GM13977 (cell line): ENCODE measurements at regions not wholly inside any gene's neighbourhood (a gene's known extent, or its start where the extent isn't known, plus 50 kb on each side); places are given as distances from the start of the nearest gene placed in this dataset.

Experiments
- DNase-seq: peaks from one replicate; pipeline ENCODE4 v3.0.0; 2012; ENCODE audit warnings: low spot score
- in situ Hi-C: fragments of 300-500 bp; cut with MboI; formaldehyde crosslinking; loops from one replicate; pipeline ENCODE4 v1.12.0; 2022; ENCODE audit warnings: low sequenced_read_pairs, low pct_unique_long_range_greater_than_20kb, mixed read lengths, inconsistent platforms; ENCODE audit not compliant: unreplicated experiment
- TF ChIP-seq, protein P1 (sequence below): IDR thresholded peaks from 2 replicates; pipeline ENCODE4 v1.5.1; 2012; ENCODE audit warnings: mild to moderate bottlenecking, control low read depth; ENCODE audit not compliant: insufficient read depth; ENCODE audit errors: extremely low read depth, missing control alignments

DNA sequence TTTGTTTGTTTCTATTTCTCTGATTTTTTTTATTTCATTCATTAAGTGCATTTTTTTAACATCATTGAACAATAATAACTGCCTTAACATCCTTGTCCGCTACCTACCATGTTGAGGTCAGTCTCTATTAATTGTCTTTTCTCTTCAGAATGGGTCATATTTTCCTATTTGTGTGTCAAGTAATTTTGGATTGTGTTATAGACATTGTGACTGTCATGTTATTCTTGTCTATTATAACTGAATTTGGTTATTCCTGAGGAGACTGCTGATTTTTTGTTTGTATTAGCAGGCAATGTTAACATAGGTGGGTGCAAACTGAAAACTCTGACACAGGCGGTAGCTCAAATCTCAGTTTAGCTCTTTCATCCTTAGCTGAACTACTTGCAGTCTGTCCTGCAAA lies 169.9 kb downstream of the DICER1 start:
- in situ Hi-C loops, result no loop called here
- TF ChIP-seq, protein P1, sequence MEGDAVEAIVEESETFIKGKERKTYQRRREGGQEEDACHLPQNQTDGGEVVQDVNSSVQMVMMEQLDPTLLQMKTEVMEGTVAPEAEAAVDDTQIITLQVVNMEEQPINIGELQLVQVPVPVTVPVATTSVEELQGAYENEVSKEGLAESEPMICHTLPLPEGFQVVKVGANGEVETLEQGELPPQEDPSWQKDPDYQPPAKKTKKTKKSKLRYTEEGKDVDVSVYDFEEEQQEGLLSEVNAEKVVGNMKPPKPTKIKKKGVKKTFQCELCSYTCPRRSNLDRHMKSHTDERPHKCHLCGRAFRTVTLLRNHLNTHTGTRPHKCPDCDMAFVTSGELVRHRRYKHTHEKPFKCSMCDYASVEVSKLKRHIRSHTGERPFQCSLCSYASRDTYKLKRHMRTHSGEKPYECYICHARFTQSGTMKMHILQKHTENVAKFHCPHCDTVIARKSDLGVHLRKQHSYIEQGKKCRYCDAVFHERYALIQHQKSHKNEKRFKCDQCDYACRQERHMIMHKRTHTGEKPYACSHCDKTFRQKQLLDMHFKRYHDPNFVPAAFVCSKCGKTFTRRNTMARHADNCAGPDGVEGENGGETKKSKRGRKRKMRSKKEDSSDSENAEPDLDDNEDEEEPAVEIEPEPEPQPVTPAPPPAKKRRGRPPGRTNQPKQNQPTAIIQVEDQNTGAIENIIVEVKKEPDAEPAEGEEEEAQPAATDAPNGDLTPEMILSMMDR, result no peak
- no peak for DNase-seq

- in situ Hi-C loops, result no loop called here
- DNase-seq, result no peak
- TF ChIP-seq, protein P1, result no peak
Observed at GRCh38 chr14:94979891-94980290, 177.4 kb downstream of the DICER1 start.

GRCh38 chr14:94977016-94977415 lies 180.3 kb downstream of the DICER1 start:
- TF ChIP-seq, protein P1, result no peak
- DNase-seq, result no peak
- in situ Hi-C loops, result no loop called here

DNA sequence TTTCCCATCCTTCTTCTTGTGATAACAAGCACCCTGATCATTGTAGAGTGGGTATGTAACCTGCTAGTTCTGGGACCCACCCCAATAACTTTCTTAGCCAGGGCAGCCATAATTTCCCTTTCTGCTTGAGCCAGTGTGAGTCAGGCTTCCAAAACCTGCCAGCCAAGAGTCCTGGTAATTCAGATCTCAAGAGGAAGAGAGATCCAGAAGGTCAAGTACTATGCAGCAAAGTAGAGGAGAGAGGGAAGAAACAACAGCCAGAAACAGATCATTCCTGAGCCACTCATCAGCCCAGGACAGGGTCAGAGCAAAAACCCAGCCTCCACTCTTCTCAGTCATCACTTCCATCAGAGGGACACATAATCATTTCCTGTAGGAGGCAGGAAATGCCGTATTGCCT lies 182.0 kb downstream of the DICER1 start:
- no peak for DNase-seq
- TF ChIP-seq, protein P1, result no peak
- in situ Hi-C loops, result no loop called here

DNA sequence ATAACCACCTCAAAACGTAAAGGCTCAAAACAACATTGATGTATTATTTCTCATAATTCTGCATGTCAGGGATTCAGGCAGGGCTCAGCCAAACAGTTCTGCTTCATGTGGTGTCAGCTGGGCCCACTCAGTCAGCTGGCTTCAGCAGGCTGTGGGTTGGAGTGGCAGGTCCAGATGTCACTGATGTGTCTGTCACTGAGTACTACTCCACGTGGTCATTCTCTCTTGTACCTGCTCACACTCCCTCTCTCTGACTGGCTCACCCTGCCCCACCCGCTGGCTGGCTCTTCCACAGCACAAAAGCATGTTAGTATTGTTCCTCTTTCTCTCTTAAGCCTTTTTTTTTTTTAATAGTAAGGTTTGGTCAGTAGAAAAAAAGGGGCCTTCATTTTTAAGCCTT lies 182.4 kb downstream of the DICER1 start:
- TF ChIP-seq, protein P1, result no peak
- DNase-seq, result no peak
- in situ Hi-C loops, result no loop called here

- DNase-seq, result no peak
- TF ChIP-seq, protein P1, result no peak
- in situ Hi-C loops, result no loop called here
Observed at GRCh38 chr14:94974422-94974821, 182.9 kb downstream of the DICER1 start.

- in situ Hi-C loops, result no loop called here
- TF ChIP-seq, protein P1, result no peak
- DNase-seq, result no peak
Observed at GRCh38 chr14:94971750-94972149, 185.6 kb downstream of the DICER1 start.
